ENCODE measurements at regions not wholly inside any gene's neighbourhood (a gene's known extent, or its start where the extent isn't known, plus 50 kb on each side); places are given as distances from the start of the nearest gene placed in this dataset.
"Not testable (repeated sequence)": the region's sequence is repeated elsewhere in the genome, so short reads cannot be mapped to it uniquely, and the experiment has no call there.

DNA sequence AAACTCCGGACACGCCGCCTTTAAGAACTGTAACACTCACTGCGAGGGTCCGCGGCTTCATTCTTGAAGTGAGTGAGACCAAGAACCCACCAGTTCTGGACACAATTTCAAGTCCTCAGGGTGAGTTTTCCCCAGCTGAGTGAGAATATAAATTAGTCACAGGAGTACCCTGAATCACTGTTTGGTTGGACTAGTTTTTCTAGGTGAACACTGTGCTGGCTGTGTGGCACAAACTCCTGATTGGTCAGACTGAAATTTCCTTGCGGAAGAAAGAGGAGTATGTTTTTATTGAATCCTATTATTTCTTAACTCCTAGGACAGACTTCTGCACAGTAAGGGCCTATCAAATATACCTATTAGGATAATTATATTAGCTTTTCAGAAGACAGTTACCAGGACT, 288.1 kb upstream of the UBE2E3 start:
- no peak for DNase-seq

DNA sequence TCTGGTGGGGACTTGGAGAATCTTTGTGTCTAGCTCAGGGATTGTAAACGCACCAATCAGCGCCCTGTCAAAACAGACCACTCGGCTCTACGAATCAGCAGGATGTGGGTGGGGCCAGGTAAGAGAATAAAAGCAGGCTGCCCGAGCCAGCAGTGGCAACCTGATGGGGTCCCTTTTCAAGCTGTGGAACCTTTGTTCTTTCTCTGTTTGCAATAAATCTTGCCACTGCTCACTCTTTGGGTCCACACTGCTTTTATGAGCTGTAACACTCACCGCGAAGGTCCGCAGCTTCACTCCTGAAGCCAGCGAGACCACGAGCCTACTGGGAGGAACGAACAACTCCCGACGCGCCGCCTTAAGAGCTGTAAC, 288.6 kb upstream of the UBE2E3 start:
- DNase-seq, result not testable (repeated sequence)

DNA sequence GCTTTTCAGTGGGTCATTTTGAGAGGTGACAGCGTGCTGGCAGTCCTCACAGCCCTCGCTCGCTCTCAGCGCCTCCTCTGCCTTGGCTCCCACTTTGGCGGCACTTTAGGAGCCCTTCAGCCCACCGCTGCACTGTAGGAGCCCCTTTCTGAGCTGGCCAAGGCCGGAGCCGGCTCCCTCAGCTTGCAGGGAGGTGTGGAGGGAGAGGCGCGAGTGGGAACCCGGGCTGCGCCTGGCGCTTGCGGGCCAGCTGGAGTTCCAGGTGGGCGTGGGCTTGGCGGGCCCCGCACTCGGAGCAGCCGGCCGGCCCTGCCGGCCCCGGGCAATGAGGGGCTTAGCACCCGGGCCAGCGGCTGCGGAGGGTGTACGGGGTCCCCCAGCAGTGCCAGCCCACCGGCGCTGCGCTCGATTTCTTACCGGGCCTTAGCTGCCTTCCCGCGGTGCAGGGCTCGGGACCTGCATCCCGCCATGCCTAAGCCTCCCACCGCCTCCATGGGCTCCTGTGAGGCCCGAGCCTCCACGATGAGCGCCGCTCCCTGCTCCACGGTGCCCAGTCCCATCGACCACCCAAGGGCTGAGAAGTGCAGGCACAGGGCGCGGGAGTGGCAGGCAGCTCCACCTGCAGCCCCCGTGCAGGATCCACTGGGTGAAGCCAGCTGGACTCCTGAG, 289.1 kb upstream of the UBE2E3 start:
- not testable (repeated sequence) for DNase-seq

DNA sequence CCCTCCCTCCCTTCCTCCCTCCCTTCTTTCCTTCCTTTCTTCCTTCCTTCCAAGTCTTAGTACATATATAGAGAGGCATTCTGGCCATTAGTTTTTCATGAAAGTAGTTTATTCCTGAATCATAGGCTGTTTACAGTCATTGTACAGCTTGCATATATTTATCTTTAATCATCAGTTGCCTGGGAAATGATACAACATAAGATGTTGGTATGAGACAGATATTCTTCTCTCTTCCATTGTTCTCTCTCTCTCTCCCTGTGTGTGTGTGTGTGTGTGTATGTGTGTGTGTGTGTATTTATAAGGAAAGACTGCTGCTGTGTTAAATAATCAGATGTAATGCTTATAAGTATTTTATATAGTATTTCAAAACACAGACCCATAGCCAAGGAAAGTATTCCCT, 289.8 kb upstream of the UBE2E3 start:
- no peak for DNase-seq

DNA sequence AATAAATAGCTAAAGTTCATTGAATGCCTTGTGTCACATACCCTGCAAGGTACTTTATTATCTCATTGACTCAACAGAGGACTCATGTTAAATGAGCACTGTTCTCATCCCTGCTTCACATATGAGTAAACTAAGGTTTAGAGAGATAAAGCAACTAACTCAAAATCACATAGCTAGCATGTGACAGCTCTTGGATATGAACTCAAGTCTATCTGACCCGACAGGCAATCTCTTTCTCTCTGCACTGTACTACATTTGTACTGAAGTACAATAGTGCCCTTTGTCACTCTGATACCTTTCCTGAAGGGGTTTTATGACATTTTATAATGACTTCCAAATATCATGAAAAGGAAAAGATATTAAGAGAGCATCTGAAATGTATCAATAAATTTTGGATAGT, 297.5 kb upstream of the UBE2E3 start:
- no peak for DNase-seq

DNA sequence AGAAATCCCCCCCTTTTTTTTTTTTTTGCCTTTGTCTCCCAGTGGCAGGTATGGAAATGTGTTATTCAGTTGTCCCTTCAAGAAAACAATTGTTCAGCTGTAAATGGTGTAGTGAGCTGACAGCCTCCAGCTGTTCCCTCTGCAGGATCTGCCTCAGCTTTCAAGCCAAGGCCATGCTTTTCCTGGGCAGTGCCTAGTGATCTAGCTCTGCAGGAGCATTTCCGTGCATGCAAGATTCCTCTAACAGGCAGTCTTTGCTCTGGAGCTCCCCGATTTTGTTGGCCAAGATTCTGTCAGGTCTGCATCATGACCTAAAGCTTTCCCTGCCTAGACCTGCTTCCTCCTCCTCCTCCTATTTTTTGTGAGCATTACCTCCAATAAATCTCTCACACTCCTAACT, 300.7 kb upstream of the UBE2E3 start:
- DNase-seq, result no peak

DNA sequence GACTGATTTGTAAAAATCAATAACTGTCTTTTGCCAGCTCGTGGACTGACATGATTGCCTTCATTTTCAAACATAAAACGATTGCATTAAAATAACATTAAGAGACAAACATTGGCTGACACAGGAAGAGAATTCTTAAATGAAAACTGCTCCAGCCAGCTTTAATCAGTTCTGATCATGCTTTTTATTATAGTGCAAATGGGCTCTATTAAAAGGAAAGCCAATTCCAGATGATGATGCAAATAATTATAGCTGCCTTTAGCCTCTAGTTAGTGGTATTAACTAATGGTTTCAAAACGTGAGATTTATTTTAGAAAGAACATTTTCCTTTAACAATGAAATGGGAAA, 301.8 kb upstream of the UBE2E3 start:
- DNase-seq, result no peak

DNA sequence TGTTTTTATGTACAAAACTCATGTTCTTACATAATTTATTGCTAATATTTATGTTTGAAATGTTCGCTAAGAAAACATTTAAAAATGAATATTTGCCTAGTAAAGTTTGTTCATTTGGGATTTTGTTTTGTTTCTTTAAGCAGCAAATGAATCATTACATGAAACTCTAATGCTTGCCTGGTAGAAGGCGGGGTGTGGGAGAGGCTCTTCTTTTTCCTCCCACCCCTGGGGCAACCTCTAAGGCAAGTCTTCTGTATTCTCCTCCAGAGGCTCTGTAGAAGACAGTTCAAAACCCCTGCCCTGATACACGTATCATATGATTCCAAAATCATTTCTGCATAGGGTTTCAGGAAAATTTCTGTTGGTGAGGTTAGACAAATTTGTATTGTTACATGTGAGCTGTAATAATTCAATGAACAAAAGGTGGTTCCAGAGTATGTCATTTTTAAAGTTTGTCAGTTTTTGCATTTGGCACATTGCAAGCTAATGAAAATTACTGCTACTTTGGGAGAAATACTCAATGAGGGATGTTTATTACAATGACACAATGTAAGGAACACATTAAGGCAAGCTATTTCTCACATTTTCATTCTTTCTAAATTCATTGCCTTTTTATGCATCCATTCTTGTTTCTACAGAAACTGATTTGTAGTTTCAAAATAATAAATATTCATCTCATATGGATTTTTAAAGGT, 302.3 kb upstream of the UBE2E3 start:
- no peak for DNase-seq

DNA sequence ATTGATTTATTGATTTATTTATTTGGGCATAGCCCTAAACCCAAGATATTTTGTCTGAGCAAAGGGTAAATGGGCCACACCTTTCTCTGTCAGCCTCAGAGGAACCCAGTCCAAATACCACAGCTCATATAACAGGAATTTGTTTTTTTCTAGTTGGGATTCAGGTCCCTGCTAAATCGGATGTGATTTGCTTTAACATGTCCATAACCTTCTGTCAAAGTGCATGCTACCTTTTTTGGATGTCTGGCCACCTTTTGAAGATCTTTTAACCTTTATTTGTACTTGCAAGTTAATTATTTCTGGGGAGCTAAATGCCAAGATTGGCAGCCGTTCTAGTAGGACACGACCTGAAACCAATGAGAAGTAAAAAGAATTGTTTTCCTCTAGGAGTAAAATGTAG, 303.2 kb upstream of the UBE2E3 start:
- DNase-seq, result no peak

DNA sequence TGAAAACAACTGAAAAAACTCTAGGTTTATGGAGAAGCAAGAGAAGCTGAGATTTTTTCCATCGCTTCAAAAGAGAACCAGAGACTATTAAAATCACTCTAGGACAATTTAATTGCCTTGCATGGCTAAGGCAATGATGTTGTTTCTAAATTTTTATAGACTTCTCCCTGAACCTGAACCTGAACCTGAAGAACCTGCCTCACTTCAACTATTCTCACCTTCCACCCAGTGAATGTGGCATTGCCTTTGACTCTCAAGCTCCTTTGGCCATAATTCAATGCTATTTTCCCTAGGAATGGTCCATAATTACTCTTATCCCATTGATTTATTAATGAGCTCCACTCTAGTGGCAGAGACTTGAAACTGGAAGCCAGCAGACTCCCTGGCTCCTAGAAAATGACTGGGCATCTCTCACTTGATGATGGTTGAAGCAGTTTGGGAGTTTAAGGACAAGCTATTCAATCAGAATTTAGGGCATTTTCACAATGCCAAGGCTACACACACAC, 303.8 kb upstream of the UBE2E3 start:
- no peak for DNase-seq

DNA sequence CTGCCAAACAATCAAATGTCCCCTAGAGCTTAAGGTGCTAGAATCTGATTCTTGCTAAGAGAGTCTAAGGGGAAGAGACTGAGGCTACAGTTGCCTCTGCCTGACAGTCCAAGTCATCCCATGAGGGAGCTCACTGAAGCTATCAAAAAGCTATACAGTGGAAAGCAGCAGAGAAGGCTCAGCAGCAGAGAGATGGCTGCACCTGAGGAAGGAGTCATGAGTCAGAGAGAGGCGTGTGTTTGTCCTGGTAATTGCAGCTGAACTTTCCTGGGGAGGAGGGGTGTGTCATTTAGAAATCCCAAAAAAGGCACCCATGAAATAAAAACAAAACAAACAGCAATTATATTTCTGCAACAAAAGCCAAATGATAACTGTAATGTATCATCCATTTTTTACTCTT, 305.2 kb upstream of the UBE2E3 start:
- DNase-seq, result no peak

DNA sequence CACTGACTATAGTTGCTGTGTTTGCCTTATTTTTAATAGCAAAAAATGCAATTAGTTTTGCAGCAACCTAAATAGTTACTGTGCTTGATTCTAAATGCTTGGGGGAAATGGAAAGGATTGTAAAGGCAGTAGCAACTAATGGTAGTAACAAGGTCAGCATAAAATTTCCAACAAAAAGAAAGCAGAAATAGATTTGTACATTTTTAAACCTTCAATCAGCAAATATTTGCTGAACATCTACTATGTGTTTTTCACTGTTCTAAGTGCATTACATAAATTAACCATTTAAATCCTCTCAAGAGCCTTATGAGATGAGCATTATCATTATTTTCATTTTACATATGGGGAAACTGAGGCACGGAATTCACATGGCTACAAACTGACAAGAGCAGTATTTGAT, 308.0 kb upstream of the UBE2E3 start:
- no peak for DNase-seq

DNA sequence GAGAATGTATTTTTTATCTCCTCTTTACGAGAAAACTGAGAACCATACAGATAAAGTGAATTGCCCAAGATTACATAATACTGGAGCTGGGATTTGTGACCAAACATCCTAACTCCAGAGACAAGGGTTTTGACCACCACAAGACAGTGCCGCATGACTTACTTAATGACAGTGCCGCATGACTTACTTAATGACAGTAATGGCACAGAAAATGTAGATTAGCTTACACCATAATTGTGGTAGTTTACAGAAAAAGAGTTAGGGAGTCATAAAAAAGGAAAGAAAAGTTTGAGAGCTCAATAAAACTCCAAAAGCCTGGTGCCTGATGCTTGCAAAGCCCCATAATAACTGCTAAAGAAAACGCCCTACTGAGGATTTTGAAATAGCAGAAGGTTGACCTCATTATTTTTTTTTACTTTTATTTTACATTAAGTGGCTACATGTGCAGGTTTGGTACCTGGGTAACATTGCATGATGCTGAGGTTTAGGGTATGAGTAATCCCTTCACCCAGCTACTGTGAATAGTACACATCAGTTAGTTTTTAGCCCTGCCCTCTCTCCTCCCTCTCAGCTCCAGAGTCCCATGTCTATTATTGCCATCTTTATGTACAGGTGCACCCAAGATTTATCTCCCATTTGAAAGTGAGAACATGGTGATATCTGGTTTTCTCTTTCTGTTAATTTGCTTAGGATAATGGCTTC, 310.0 kb upstream of the UBE2E3 start:
- no peak for DNase-seq

DNA sequence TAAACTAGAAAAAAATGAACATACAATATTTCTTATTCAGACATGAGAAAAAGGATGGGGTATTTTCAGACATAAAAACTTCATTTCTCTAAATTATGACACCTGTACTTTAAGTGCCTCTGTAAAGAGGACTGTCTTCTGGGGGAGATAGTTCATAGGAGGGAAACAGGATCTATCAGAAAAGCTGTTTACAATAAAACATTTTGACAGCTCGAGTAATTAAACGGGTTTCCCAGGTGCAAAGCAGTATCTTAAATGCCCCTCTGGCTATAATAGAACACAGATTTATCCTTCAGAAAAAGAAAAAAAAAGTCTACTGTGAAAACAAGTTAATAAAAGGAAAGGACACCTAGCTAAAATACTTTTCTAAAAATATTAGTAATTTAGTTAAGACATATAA, 311.4 kb upstream of the UBE2E3 start:
- DNase-seq, result no peak

DNA sequence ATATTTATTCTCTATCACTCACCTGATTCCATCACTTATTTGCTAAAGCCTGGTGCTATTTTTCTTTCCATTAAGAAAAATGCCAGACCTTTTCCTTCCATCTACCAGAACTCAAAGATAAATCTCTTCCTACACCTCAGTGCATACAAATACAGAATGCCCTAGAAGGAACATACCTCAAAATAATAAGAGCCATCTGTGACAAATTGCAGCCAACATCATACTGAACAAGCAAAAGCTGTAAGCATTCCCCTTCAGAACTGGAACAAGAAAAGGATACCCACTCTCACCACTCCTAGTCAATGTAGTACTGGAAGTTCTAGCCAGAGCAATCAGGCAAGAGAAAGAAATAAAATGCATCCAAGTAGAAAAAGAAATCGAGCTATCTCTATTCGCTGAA, 315.9 kb upstream of the UBE2E3 start:
- no peak for DNase-seq

DNA sequence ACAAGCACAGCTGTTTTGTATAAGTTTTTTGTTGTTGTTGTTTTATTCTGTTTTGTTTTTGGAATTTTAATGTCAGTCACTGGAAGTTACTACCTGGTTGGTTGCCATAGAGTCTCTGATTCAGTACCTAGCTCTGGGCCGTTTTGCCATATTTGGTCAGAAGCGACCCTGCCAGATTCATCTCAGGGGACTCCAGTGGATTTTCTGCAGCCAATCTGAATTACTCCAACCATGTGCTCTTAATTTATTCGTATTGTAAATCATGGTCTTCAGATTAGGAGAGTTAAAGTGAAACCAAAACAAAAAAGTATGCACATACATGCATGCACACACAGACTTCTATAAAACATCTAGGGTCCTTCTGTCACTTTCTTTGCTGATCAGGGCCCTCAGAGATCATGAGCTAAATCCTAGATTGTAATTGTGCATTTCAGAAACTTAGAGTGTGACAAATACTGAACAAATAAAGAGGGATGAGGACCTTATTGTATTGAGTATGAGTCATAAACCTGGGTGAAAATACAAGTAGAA, 317.4 kb upstream of the UBE2E3 start:
- DNase-seq, result no peak

DNA sequence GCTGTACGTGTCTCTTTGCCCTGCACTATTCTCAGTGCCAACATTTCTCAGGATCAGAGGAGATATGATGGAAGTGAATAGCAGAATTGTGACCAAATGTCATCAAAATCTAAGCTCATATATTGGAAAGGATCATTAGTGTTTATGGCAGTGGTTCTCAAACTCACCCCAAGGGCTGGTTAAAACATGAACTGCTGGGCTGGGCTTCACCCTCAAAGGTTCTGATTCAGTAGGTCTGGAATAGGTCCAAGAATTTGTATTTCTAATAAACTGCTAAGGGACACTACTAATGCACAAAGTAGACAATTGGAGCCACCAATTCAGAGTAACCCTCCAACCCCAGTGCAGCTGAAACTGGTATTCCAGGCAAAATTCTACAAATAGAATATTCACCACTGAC, 317.9 kb upstream of the UBE2E3 start:
- DNase-seq, result no peak

DNA sequence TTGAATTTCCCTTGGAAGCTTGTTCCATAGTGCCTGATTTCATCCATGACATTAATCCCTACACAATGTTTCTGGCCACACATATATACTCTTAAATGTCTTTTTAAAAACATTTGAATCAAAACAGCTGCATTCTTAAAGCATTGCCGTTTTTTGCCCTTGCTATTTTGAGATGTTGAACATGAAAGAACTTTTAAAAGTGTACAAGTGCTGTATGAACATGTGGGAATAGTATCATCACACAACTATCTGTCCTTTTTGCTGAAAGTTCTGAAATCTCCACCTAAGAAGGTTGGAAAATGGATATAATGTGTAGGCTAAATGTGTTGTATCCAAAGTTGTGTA, 318.7 kb upstream of the UBE2E3 start:
- no peak for DNase-seq

DNA sequence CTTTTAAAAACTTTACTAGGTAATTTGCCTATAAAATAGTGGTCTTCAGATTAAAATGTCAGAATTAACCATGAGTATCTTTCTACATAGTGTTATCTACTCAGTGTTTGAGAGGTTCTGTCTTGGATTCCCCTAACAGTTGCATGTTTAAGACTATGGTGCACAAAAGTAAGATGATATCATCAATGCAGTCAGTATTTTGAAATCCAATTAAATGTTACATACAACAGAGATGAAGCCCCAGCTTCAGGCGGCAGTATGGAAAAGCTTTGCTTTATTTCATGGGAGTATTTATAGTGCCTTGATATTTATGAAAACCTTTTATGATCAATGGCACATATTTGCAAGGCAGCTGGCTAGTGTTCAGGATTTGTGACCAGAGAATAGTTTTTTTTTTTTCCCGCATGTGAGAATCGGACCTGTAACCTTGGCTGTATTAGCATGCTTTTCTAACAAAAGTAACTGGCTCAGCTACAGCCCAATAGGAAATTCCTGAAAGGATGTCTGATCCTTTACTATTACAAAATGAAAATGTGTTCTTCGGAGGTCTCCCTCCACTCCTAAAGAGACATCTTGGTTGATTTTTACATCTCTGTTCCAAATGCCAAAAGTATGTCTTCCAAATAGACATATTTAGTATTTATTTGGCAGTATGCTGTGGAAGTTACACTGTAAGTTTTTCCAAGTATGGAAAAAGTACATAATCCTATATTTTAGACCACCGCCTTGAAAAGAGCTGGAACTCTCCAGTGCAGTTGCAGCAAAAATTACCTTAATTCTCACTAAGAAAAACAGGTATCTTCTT, 319.3 kb upstream of the UBE2E3 start:
- DNase-seq, result no peak

DNA sequence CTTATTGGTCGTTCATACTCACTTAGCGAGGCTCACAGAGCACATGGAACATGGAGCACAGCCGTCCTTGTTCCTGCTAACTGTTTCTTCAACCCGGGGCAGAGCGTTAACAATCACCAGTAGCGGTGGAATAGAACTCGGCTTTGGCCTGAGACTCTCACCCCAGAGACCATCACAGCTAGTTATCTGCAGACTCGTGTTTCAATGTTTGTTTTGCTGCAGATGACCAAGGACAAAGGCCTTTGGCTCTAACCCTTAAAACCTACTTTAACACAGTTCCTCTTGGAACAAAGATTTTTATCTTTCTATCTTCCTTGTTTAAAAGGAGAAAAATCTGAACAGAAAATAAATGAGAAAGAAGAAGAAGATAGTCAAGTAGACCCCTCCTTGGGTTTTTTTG, 320.2 kb upstream of the UBE2E3 start:
- DNase-seq, result no peak

DNA sequence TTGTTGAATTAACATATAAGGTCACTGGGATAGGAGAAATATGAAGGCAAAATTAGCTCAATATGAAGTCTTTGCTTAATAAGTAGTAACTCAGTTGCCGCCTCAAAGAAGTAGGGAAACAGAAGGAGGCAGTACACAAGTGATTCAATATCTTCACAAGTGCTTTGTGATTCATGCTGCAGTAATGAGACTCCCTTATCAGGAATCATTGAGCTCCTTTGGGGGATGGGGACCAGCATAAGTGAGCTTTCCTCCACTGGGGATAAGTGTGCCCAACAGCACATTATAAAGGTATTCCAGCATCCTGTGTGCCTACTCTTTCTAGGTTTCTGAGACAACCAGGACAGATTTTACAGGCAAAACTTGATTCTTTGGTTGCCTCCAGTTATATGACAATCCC, 323.4 kb upstream of the UBE2E3 start:
- no peak for DNase-seq

DNA sequence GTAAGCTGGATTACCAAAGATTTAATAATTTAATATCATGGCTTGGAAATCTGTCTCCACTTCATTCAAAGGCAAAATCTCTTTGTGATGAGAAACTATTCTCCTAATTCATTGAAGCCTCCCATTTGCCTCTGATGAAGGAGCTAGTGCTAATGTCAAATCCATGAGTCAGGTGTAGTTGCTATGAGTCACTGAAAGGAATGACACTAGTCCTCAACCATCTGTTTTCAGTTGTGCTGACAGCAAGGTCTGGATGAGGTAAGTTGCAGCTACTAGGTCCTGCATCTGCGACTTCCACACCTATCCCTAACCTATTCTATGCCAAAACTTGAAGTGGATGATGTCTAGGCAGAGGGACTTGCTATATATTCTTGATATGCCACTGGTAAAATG, 324.0 kb upstream of the UBE2E3 start:
- no peak for DNase-seq

DNA sequence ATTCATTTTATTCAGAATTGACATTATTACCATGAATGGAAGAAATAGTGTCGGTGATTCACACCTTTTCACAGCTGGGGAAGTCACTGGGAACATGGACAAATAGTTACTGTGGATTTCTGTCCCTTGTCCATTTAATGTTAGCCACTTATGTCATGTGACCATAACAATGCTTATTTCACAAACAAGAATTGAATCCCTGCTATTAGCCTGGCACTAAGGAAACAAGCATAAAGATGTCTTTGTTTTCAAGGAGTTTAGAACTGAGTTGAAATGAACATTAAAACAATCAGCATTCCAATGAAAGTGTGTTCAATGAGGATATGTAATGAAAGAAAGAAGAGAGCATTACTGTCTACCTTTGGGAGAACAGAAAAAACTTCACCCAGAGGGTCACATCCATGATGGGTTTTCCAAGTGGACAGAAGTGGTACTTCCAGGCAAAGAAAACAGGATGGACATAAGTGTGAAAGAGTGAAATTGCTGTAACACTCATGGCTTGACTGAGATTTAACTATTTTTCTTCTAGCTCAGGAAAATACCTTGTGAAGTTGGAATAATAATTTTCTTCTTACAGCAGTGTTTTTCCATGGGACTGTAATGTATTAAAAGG, 324.5 kb upstream of the UBE2E3 start:
- DNase-seq, result no peak

All from hematopoietic multipotent progenitor cell treated with erythropoietin and hydrocortisone succinate and interleukin-3 and kit ligand, for 4 days (in vitro differentiated cells).